Vagina (tissue), 2 donors: ENCODE measurements at regions not wholly inside any gene's neighbourhood (a gene's known extent, or its start where the extent isn't known, plus 50 kb on each side); places are given as distances from the start of the nearest gene placed in this dataset.

Experiments
- DNase-seq, 2 donors: peaks; one replicate each; pipeline ENCODE4 v3.0.0-alpha.2; 2017; ENCODE audit errors: extremely low spot score in 2 of 2
- H3K27ac ChIP-seq: fragments of 200-600 bp; sonication (generic); one replicate; pipeline ENCODE4 v1.5.1; 2019
- H3K27me3 ChIP-seq: fragments of 200-600 bp; sonication (generic); one replicate; pipeline ENCODE4 v1.5.1; 2019
- H3K36me3 ChIP-seq, 2 donors: fragments of 200-600 bp; sonication (generic); one replicate each; pipeline ENCODE4 v1.5.1; 2017 to 2019
- H3K4me1 ChIP-seq: fragments of 200-600 bp; sonication (generic); one replicate; pipeline ENCODE4 v1.5.1; 2019
- H3K4me3 ChIP-seq, 2 donors: fragments of 200-600 bp; sonication (generic); 1 replicate in 1 of 2; 2 replicates in 1 of 2; pipeline ENCODE4 v1.5.1; 2016 to 2019
- H3K9me3 ChIP-seq: fragments of 200-600 bp; sonication (generic); one replicate; pipeline ENCODE4 v1.5.1; 2019
- POLR2A ChIP-seq, 2 donors: fragments of 450-650 bp; IDR thresholded peaks; one replicate each; pipeline ENCODE4 v1.6.1; 2017; ENCODE audit warnings: antibody characterized with exemption in 2 of 2, mild to moderate bottlenecking in 2 of 2, moderate library complexity in 2 of 2
- POLR2AphosphoS5 ChIP-seq, 2 donors: sonication (generic); formaldehyde crosslinking; IDR thresholded peaks; one replicate each; pipeline ENCODE4 v1.9.0; 2017; ENCODE audit warnings: antibody characterized with exemption in 2 of 2, mild to moderate bottlenecking in 2 of 2, low read depth in 1 of 2; ENCODE audit not compliant: insufficient read depth in 1 of 2
- intact Hi-C: fragments of 100-400 bp; cut with DNase I; formaldehyde crosslinking; loops from one replicate; pipeline ENCODE4 v1.15.1; 2023
- TF ChIP-seq, protein P1 (sequence below), 3 experiments: fragments of 450-650 bp in 2 of 3; fragments of 200-600 bp in 1 of 3; sonication (generic) in 1 of 3; IDR thresholded peaks; one replicate each; pipeline ENCODE4 v1.5.1; 2017 to 2019; ENCODE audit warnings: antibody characterized with exemption in 3 of 3, mild to moderate bottlenecking in 2 of 3, moderate library complexity in 2 of 3

DNA sequence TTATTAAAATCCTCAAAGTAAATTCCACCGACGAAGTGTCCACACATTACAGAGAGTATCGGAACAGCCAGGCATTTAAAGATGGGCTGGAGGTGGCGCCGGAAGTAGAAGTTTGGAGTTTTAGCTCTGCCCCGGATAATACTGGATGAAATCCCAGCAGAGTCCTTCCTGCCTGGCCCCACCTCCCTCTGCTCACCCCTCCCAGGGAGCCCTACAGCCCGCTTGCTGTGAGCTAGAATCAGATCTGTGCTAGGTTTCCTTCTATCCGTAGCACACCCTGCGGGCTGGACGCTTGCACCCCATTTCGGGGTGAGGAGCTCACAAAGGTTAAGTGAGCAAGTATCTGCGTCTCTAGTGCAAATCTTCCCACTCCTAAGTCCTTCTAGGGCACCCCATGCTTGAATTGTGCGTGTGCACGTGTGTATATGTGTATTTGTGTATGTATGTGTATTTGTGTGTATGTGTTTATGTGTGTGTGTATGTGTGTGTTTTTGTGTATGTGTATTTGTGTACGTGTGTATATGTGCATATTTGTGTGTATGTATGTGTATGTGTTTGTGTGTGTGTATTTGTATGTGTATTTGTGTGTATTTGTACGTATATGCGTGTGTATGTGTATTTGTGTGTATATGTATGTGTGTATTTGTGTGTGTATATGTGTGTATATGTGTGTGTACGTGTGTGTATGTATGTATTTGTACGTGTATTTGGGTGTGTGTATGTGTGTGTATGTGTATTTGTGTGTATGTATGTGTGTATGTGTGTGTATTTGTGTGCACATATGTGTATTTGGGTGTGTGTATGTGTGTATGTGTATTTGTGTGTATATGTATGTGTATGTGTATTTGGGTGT is 61.4 kb downstream of the HAPSTR1 start:
- H3K27ac ChIP-seq = no peak overlapping the region

DNA sequence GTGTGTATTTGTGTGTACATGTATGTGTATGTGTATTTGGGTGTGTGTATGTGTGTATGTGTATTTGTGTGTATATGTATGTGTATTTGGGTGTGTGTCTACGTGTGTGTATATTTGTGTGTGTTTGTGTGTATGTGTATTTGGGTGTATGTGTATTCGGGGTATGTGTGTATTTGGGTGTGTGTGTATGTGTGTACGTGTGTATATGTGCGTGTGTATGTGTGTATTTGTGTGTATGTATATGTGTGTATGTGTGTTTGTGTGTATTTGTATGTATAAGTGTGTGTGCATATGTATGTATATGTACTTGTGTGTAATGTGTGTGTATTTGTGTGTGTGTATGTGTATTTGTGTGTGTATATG is 62.0 kb downstream of the HAPSTR1 start:
- DNase-seq = no peak
- H3K27me3 ChIP-seq = no peaks in the 10 kb centered on the region
- no peaks in the 10 kb centered on the region for H3K36me3 ChIP-seq
- TF ChIP-seq POLR2AphosphoS5 (IDR thresholded peaks at IDR 0.05; ENCODE audit: insufficient read depth in 1 of 2, low read depth in 1 of 2) (no peak), POLR2A (IDR thresholded peaks at IDR 0.05) (no peak)
- TF ChIP-seq, protein P1, sequence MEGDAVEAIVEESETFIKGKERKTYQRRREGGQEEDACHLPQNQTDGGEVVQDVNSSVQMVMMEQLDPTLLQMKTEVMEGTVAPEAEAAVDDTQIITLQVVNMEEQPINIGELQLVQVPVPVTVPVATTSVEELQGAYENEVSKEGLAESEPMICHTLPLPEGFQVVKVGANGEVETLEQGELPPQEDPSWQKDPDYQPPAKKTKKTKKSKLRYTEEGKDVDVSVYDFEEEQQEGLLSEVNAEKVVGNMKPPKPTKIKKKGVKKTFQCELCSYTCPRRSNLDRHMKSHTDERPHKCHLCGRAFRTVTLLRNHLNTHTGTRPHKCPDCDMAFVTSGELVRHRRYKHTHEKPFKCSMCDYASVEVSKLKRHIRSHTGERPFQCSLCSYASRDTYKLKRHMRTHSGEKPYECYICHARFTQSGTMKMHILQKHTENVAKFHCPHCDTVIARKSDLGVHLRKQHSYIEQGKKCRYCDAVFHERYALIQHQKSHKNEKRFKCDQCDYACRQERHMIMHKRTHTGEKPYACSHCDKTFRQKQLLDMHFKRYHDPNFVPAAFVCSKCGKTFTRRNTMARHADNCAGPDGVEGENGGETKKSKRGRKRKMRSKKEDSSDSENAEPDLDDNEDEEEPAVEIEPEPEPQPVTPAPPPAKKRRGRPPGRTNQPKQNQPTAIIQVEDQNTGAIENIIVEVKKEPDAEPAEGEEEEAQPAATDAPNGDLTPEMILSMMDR (IDR thresholded peaks at IDR 0.05) = no peak
- intact Hi-C loops = no loop called here
- no peaks in the 10 kb centered on the region for H3K9me3 ChIP-seq
- no peak overlapping the region for H3K27ac ChIP-seq
- no peaks in the 10 kb centered on the region for H3K4me1 ChIP-seq
- no peak overlapping the region for H3K4me3 ChIP-seq

More for the DNA sequence above, 61.4 kb downstream of the HAPSTR1 start:
- H3K9me3 ChIP-seq = no peaks in the 10 kb centered on the region
- TF ChIP-seq, protein P1 (IDR thresholded peaks at IDR 0.05) = no peak
- TF ChIP-seq POLR2AphosphoS5 (IDR thresholded peaks at IDR 0.05; ENCODE audit: insufficient read depth in 1 of 2, low read depth in 1 of 2) = no peak
- TF ChIP-seq POLR2A (IDR thresholded peaks at IDR 0.05) = no peak
- H3K36me3 ChIP-seq = no peaks in the 10 kb centered on the region
- DNase-seq = no peak
- intact Hi-C loops = no loop called here
- no peak overlapping the region for H3K4me3 ChIP-seq
- no peaks in the 10 kb centered on the region for H3K4me1 ChIP-seq
- no peaks in the 10 kb centered on the region for H3K27me3 ChIP-seq

DNA sequence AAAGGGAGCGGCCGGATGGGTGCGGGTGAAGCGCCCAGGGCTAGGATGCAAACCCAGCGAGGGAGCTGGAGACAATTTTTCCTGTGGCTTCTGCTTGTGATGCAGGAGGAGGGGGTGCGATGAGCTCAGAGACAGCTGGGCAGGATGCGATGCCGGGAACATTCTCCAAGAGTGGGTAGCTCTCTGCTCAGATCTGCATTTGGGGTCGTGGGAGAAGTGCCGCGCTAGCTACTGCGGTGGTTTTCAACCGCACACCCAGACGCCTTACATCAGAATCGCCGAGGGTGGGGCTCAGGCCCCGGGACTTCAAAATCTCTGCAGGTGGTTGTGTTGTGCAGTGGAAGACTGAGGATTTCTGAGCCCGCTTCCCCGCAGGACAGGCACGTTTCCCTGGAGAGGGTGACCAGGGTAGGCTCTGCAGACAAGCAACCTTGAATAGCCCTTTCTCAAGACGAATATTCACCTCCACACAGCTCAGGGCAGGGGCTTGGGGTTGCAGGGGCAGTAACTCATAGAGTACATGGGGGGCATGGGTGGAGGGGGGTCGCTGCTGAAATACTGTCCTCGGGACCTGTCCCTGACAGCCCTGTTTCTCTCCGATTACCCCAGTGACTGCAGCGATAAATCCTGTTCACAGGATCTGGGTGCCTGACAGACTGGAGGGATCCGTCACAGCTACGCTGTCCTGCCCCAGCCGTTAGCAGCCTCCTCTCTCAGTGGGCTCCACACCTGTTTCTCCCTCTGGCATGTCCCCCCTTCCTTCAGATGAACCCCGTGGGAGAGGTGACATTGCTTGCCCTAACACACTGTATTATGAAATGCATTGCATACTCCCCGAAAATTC is 63.3 kb downstream of the HAPSTR1 start:
- no peaks in the 10 kb centered on the region for H3K9me3 ChIP-seq
- no peak for TF ChIP-seq POLR2AphosphoS5 (IDR thresholded peaks at IDR 0.05; ENCODE audit: insufficient read depth in 1 of 2, low read depth in 1 of 2)
- TF ChIP-seq, protein P1 (IDR thresholded peaks at IDR 0.05) = no peak
- no peak for TF ChIP-seq POLR2A (IDR thresholded peaks at IDR 0.05)
- no peaks in the 10 kb centered on the region for H3K27me3 ChIP-seq
- no peak overlapping the region for H3K4me3 ChIP-seq
- H3K27ac ChIP-seq = no peak overlapping the region
- H3K4me1 ChIP-seq = no peaks in the 10 kb centered on the region
- no peaks in the 10 kb centered on the region for H3K36me3 ChIP-seq
- intact Hi-C loops = no loop called here
- no peak for DNase-seq

DNA sequence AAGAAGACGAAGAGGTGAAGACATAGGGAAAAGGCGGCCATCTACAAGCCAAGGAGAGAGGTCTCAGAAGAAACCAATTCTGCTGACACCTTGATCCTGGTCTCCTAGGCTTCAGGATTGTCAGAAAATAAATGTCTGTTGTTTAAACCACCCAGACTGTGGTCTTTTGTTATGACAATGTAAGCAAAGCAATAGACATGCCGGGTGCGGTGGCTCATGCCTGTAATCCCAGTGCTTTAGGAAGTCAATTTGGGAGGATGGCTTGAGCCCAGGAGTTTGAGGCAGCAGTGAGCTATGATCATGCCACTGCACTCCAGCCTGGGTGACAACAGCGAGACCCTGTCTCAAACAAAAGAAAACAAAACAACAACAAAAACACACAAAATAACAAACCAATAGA is 64.4 kb downstream of the HAPSTR1 start:
- no peak overlapping the region for H3K27ac ChIP-seq
- H3K36me3 ChIP-seq = no peaks in the 10 kb centered on the region
- H3K9me3 ChIP-seq = no peaks in the 10 kb centered on the region
- intact Hi-C loops = no loop called here
- no peak for DNase-seq
- H3K27me3 ChIP-seq = no peaks in the 10 kb centered on the region
- no peak for TF ChIP-seq POLR2AphosphoS5 (IDR thresholded peaks at IDR 0.05; ENCODE audit: insufficient read depth in 1 of 2, low read depth in 1 of 2)
- TF ChIP-seq, protein P1 (IDR thresholded peaks at IDR 0.05) = no peak
- no peak for TF ChIP-seq POLR2A (IDR thresholded peaks at IDR 0.05)
- H3K4me3 ChIP-seq = no peak overlapping the region
- H3K4me1 ChIP-seq = no peaks in the 10 kb centered on the region
